ENCODE measurements at regions not wholly inside any gene's neighbourhood (a gene's known extent, or its start where the extent isn't known, plus 50 kb on each side); places are given as distances from the start of the nearest gene placed in this dataset.

- no peak for DNase-seq (ENCODE audit: low read depth in 2 of 2, low spot score in 1 of 2)
Observed at GRCh38 chr4:53695540-53696463, 104.5 kb upstream of the LNX1 start.

- DNase-seq (ENCODE audit: low read depth in 2 of 2, low spot score in 1 of 2) = no peak
Observed at GRCh38 chr4:53694666-53695065, 103.4 kb upstream of the LNX1 start.

- no peak for DNase-seq (ENCODE audit: low read depth in 2 of 2, low spot score in 1 of 2)
Observed at GRCh38 chr4:53693909-53694308, 102.6 kb upstream of the LNX1 start.

GRCh38 chr4:53693408-53693807, 102.1 kb upstream of the LNX1 start:
- DNase-seq (ENCODE audit: low read depth in 2 of 2, low spot score in 1 of 2) = no peak

GRCh38 chr4:53688186-53688790, 97.0 kb upstream of the LNX1 start:
- DNase-seq (ENCODE audit: low read depth in 2 of 2, low spot score in 1 of 2) = no peak

GRCh38 chr4:53686521-53686920, 95.2 kb upstream of the LNX1 start:
- no peak for DNase-seq (ENCODE audit: low read depth in 2 of 2, low spot score in 1 of 2)

- no peak for DNase-seq (ENCODE audit: low read depth in 2 of 2, low spot score in 1 of 2)
Observed at GRCh38 chr4:53684136-53685130, 93.1 kb upstream of the LNX1 start.

GRCh38 chr4:53682908-53683307, 91.6 kb upstream of the LNX1 start:
- DNase-seq (ENCODE audit: low read depth in 2 of 2, low spot score in 1 of 2) = no peak

- DNase-seq (ENCODE audit: low read depth in 2 of 2, low spot score in 1 of 2) = no peak
Observed at GRCh38 chr4:53682196-53682595, 90.9 kb upstream of the LNX1 start.

- DNase-seq (ENCODE audit: low read depth in 2 of 2, low spot score in 1 of 2) = no peak
Observed at GRCh38 chr4:53680598-53680997, 89.3 kb upstream of the LNX1 start.

GRCh38 chr4:53680168-53680567, 88.9 kb upstream of the LNX1 start:
- no peak for DNase-seq (ENCODE audit: low read depth in 2 of 2, low spot score in 1 of 2)

- no peak for DNase-seq (ENCODE audit: low read depth in 2 of 2, low spot score in 1 of 2)
Observed at GRCh38 chr4:53676402-53676871, 85.2 kb upstream of the LNX1 start.

GRCh38 chr4:53674903-53675302, 83.6 kb upstream of the LNX1 start:
- DNase-seq (ENCODE audit: low read depth in 2 of 2, low spot score in 1 of 2) = no peak

- no peak for DNase-seq (ENCODE audit: low read depth in 2 of 2, low spot score in 1 of 2)
Observed at GRCh38 chr4:53672873-53673272, 81.6 kb upstream of the LNX1 start.

GRCh38 chr4:53671757-53672156, 80.5 kb upstream of the LNX1 start:
- DNase-seq (ENCODE audit: low read depth in 2 of 2, low spot score in 1 of 2) = no peak

- no peak for DNase-seq (ENCODE audit: low read depth in 2 of 2, low spot score in 1 of 2)
Observed at GRCh38 chr4:53659737-53660136, 68.5 kb upstream of the LNX1 start.

- no peak for DNase-seq (ENCODE audit: low read depth in 2 of 2, low spot score in 1 of 2)
Observed at GRCh38 chr4:53659112-53659511, 67.8 kb upstream of the LNX1 start.

GRCh38 chr4:53658029-53658428, 66.7 kb upstream of the LNX1 start:
- no peak for DNase-seq (ENCODE audit: low read depth in 2 of 2, low spot score in 1 of 2)

- DNase-seq (ENCODE audit: low read depth in 2 of 2, low spot score in 1 of 2) = no peak
Observed at GRCh38 chr4:53656421-53656981, 65.2 kb upstream of the LNX1 start.

- no peak for DNase-seq (ENCODE audit: low read depth in 2 of 2, low spot score in 1 of 2)
Observed at GRCh38 chr4:53654300-53654758, 63.0 kb upstream of the LNX1 start.

Data from stimulated activated CD8-positive, alpha-beta memory T cell treated with anti-CD3 and anti-CD28 coated beads, Interleukin-4, amount 100 ng/mL, for 4 hours (primary cell).